Endothelial cell of umbilical vein (primary cell): ENCODE measurements at regions not wholly inside any gene's neighbourhood (a gene's known extent, or its start where the extent isn't known, plus 50 kb on each side); places are given as distances from the start of the nearest gene placed in this dataset.

ENCODE experiments used
- BruUV-seq: library from RNA; stranded (reverse); fragments of 400-500 nt; replicated peaks from 2 replicates; lab custom pipeline; 2021; lab: Mats Ljungman, UMichigan
- CTCF ChIA-PET: fragments of 300-600, 350-600 bp; sonication (Branson Sonifier 250); formaldehyde crosslinking; loops from one replicate; lab custom pipeline; 2021; ENCODE audit warnings: antibody characterized with exemption, inconsistent platforms; lab: Charles Lee
- POLR2A ChIA-PET: fragments of 300-600, 350-600 bp; sonication (Branson Sonifier 250); formaldehyde crosslinking; loops from one replicate; lab custom pipeline; 2021; ENCODE audit warnings: antibody characterized with exemption, inconsistent platforms; lab: Charles Lee
- DNase-seq: peaks from one replicate; pipeline ENCODE4 v3.0.0-alpha.2; 2011; ENCODE audit warnings: low read depth, low spot score
- FAIRE-seq: peaks from 2 replicates; lab custom pipeline; 2011; peaks lifted over from hg19 to GRCh38; lab: Jason Lieb, UNC
- H2AFZ ChIP-seq: 2 replicates; pipeline ENCODE4 v1.6.0; 2012; ENCODE audit warnings: low read depth, low read length, control low read depth, inconsistent platforms
- H3K27ac ChIP-seq: 2 replicates; pipeline ENCODE4 v1.5.1; 2011; ENCODE audit warnings: low read depth, mild to moderate bottlenecking, control low read depth, low read length, moderate library complexity; ENCODE audit not compliant: insufficient read depth
- H3K27me3 ChIP-seq, 2 experiments: 2 replicates each; pipeline versions ENCODE4 v1.6.0 to v1.6.1; 2011; ENCODE audit warnings: low read length in 2 of 2, mixed read lengths in 1 of 2; ENCODE audit not compliant: control insufficient read depth in 2 of 2, insufficient read depth in 2 of 2
- H3K36me3 ChIP-seq, 2 experiments: 2 replicates in 1 of 2; 3 replicates in 1 of 2; pipeline ENCODE4 v1.5.1; 2011; ENCODE audit warnings: low read length in 2 of 2, mild to moderate bottlenecking in 1 of 2, moderate library complexity in 1 of 2; ENCODE audit not compliant: control insufficient read depth in 2 of 2, insufficient read depth in 2 of 2; ENCODE audit errors: extremely low read depth in 1 of 2
- H3K4me1 ChIP-seq: 3 replicates; pipeline ENCODE4 v1.5.1; 2011; ENCODE audit warnings: mild to moderate bottlenecking, low read length; ENCODE audit not compliant: control insufficient read depth, insufficient read depth; ENCODE audit errors: extremely low read depth
- H3K4me2 ChIP-seq: 2 replicates; pipeline ENCODE4 v1.6.1; 2011; ENCODE audit warnings: low read length, control low read depth, mixed read lengths; ENCODE audit not compliant: insufficient read depth
- H3K4me3 ChIP-seq, 3 experiments: fragments of 200-600 bp in 1 of 3; sonication (generic), shearing (Covaris generic) in 1 of 3; replicated peaks in 1 of 3; 2 replicates each; pipeline ENCODE4 v1.5.1; 2011 to 2016; ENCODE audit warnings: control low read depth in 3 of 3, low read length in 3 of 3, mild to moderate bottlenecking in 2 of 3, inconsistent platforms in 1 of 3, low read depth in 1 of 3, moderate library complexity in 1 of 3; ENCODE audit not compliant: insufficient read depth in 1 of 3
- H3K79me2 ChIP-seq: 2 replicates; pipeline ENCODE4 v1.6.0; 2012; ENCODE audit warnings: low read length, inconsistent platforms; ENCODE audit not compliant: control insufficient read depth, insufficient read depth
- H3K9ac ChIP-seq: replicated peaks from 2 replicates; pipeline ENCODE3; 2011; ENCODE audit warnings: low read length, control low read depth; ENCODE audit not compliant: insufficient read depth; ENCODE audit errors: extremely low read depth
- H3K9me1 ChIP-seq: replicated peaks from 3 replicates; pipeline ENCODE4 v1.6.0; 2011; ENCODE audit warnings: mild to moderate bottlenecking, low read length; ENCODE audit not compliant: control insufficient read depth, insufficient read depth; ENCODE audit errors: extremely low read depth
- H3K9me3 ChIP-seq: replicated peaks from 2 replicates; pipeline ENCODE4 v1.5.1; 2012; ENCODE audit warnings: low read length, inconsistent platforms; ENCODE audit not compliant: control insufficient read depth, insufficient read depth
- H4K20me1 ChIP-seq: replicated peaks from 2 replicates; pipeline ENCODE3; 2011; ENCODE audit warnings: mild to moderate bottlenecking, low read length; ENCODE audit not compliant: control insufficient read depth, insufficient read depth; ENCODE audit errors: extremely low read depth
- CTCF ChIP-seq, 2 donors: IDR thresholded peaks; 1 replicate in 1 of 2; 2 replicates in 1 of 2; pipeline ENCODE4 v1.5.1; 2011; ENCODE audit warnings: low read length in 2 of 2, mild to moderate bottlenecking in 2 of 2, moderate library complexity in 2 of 2, control low read depth in 1 of 2, inconsistent platforms in 1 of 2, low read depth in 1 of 2; ENCODE audit not compliant: insufficient read depth in 1 of 2; ENCODE audit errors: extremely low read depth in 1 of 2
- EZH2 ChIP-seq: IDR thresholded peaks from 2 replicates; pipeline ENCODE4 v1.6.1; 2012; ENCODE audit warnings: borderline replicate concordance, low read depth, mild to moderate bottlenecking, moderate library complexity, low read length, inconsistent platforms; ENCODE audit not compliant: severe bottlenecking
- FOS ChIP-seq: IDR thresholded peaks from 2 replicates; pipeline ENCODE4 v1.6.1; 2011; ENCODE audit warnings: mild to moderate bottlenecking, low read length, moderate library complexity, borderline replicate concordance; ENCODE audit not compliant: insufficient read depth
- GATA2 ChIP-seq: IDR thresholded peaks from 2 replicates; pipeline ENCODE4 v1.7.0; 2011; ENCODE audit warnings: low read depth, mild to moderate bottlenecking, moderate library complexity, mixed read lengths, low read length; ENCODE audit not compliant: insufficient read length, insufficient read depth
- JUN ChIP-seq: IDR thresholded peaks from 2 replicates; pipeline ENCODE4 v1.6.1; 2011; ENCODE audit warnings: borderline replicate concordance, low read depth; ENCODE audit not compliant: insufficient read length, insufficient read depth
- MAX ChIP-seq: IDR thresholded peaks from 2 replicates; pipeline ENCODE4 v1.6.1; 2011; ENCODE audit not compliant: insufficient read depth, insufficient read length
- MYC ChIP-seq: IDR thresholded peaks from one replicate; pipeline ENCODE4 v1.6.1; 2011; ENCODE audit warnings: mild to moderate bottlenecking, low read depth, low read length
- POLR2A ChIP-seq: IDR thresholded peaks from 2 replicates; pipeline ENCODE4 v1.6.1; 2012; ENCODE audit warnings: low read depth, mild to moderate bottlenecking, control low read depth, low read length
- POLR2AphosphoS5 ChIP-seq: IDR thresholded peaks from 2 replicates; pipeline ENCODE4 v1.6.1; 2012; ENCODE audit warnings: low read depth, mild to moderate bottlenecking, control low read depth, low read length, moderate library complexity; ENCODE audit not compliant: insufficient read depth
- dilution Hi-C: fragments of 300-500 bp; cut with MboI; formaldehyde crosslinking; loops from one replicate; pipeline ENCODE4 v1.15.0; 2019; ENCODE audit warnings: low sequenced_read_pairs; ENCODE audit not compliant: extremely low pct_ligation_motif_present
- intact Hi-C: fragments of 100-400 bp; cut with micrococcal nuclease; formaldehyde crosslinking; loops from one replicate; pipeline ENCODE4 v1.10.0; 2022

- dilution Hi-C loops (no loop called here), intact Hi-C loops (no loop called here)
- no peak overlapping the region for H3K4me3 ChIP-seq
- no peaks in the 10 kb centered on the region for H3K9me1 ChIP-seq
- no peak overlapping the region for H3K9ac ChIP-seq
- H3K4me1 ChIP-seq = no peaks in the 10 kb centered on the region
- DNase-seq = no peak
- no peak overlapping the region for H2AFZ ChIP-seq
- H3K9me3 ChIP-seq = no peaks in the 10 kb centered on the region
- no peak for FAIRE-seq
- no peaks in the 10 kb centered on the region for H3K36me3 ChIP-seq
- H4K20me1 ChIP-seq = no peaks in the 10 kb centered on the region
- H3K27me3 ChIP-seq = no peaks in the 10 kb centered on the region
- TF ChIP-seq EZH2 (no peak), JUN (no peak), POLR2AphosphoS5 (no peak), GATA2 (no peak), FOS (no peak), POLR2A (no peak)
- H3K4me2 ChIP-seq = no peak overlapping the region
- BruUV-seq = no TSS peak
- POLR2A ChIA-PET = no interaction called here
- no peaks in the 10 kb centered on the region for H3K79me2 ChIP-seq
- H3K27ac ChIP-seq = no peak overlapping the region
- CTCF ChIA-PET = no interaction called here
Observed at GRCh38 chr10:120048391-120048790, 155.9 kb downstream of the SEC23IP start.

GRCh38 chr10:120051671-120052070, 159.1 kb downstream of the SEC23IP start:
- Histone ChIP-seq H2AFZ (no peak overlapping the region), H3K79me2 (no peaks in the 10 kb centered on the region), H3K27me3 (no peaks in the 10 kb centered on the region), H3K4me1 (no peaks in the 10 kb centered on the region), H3K27ac (no peak overlapping the region), H3K4me3 (no peak overlapping the region), H3K9me1 (no peaks in the 10 kb centered on the region), H3K9ac (no peak overlapping the region), H3K36me3 (no peaks in the 10 kb centered on the region), H3K9me3 (no peaks in the 10 kb centered on the region), H3K4me2 (no peak overlapping the region), H4K20me1 (no peaks in the 10 kb centered on the region)
- BruUV-seq = no TSS peak
- intact Hi-C loops (no loop called here), dilution Hi-C loops (no loop called here)
- DNase-seq = no peak
- no peak for FAIRE-seq
- no peak for TF ChIP-seq FOS
- no peak for TF ChIP-seq POLR2AphosphoS5
- no peak for TF ChIP-seq MYC
- TF ChIP-seq MAX = no peak
- no peak for TF ChIP-seq JUN
- TF ChIP-seq CTCF (IDR thresholded peaks at IDR 0.05; ENCODE audit: extremely low read depth in 1 of 2, insufficient read depth in 1 of 2, low read depth in 1 of 2, low read length in 2 of 2) = no peak
- no peak for TF ChIP-seq POLR2A
- no peak for TF ChIP-seq EZH2
- no peak for TF ChIP-seq GATA2
- ChIA-PET POLR2A (no interaction called here), CTCF (no interaction called here)
